AG04449 (cell line): ENCODE measurements at regions not wholly inside any gene's neighbourhood (a gene's known extent, or its start where the extent isn't known, plus 50 kb on each side); places are given as distances from the start of the nearest gene placed in this dataset.

ENCODE experiments used
- CTCF ChIA-PET: fragments of 350-600 bp; formaldehyde crosslinking; extraction: SDS; loops from one replicate; lab custom pipeline; 2021; ENCODE audit warnings: antibody characterized with exemption; lab: Yijun Ruan, JAX
- POLR2A ChIA-PET: fragments of 400-600, 350-600 bp; formaldehyde crosslinking; extraction: SDS; loops from one replicate; lab custom pipeline; 2020; ENCODE audit warnings: antibody characterized with exemption, inconsistent platforms; lab: Yijun Ruan, JAX
- DNase-seq: peaks from one replicate; pipeline ENCODE4 v3.0.0-alpha.2; 2010; ENCODE audit warnings: low read depth, low spot score
- H3K4me3 ChIP-seq: 2 replicates; pipeline ENCODE4 v1.5.1; 2011; ENCODE audit warnings: low read depth, mild to moderate bottlenecking, control low read depth, low read length
- CTCF ChIP-seq: IDR thresholded peaks from one replicate; pipeline ENCODE4 v1.5.1; 2011; ENCODE audit warnings: mild to moderate bottlenecking, moderate library complexity, low read length, control low read depth, inconsistent platforms; ENCODE audit not compliant: insufficient read depth; ENCODE audit errors: missing control alignments

GRCh38 chrX:95029571-95029970, 1355.6 kb downstream of the FAM133A start:
- no peak for TF ChIP-seq CTCF
- POLR2A ChIA-PET: no interaction called here

GRCh38 chrX:95040104-95040503, 1366.1 kb downstream of the FAM133A start:
- POLR2A ChIA-PET: no interaction called here
- CTCF ChIA-PET: no interaction called here
- no peak for DNase-seq
- no peak overlapping the region for H3K4me3 ChIP-seq
- TF ChIP-seq CTCF: no peak

More at GRCh38 chrX:95029571-95029970, 1355.6 kb downstream of the FAM133A start:
- no peak for DNase-seq
- H3K4me3 ChIP-seq: no peak overlapping the region
- CTCF ChIA-PET: no interaction called here

GRCh38 chrX:95044331-95044730, 1370.3 kb downstream of the FAM133A start:
- DNase-seq: no peak
- no peak overlapping the region for H3K4me3 ChIP-seq
- CTCF ChIA-PET: no interaction called here
- no peak for TF ChIP-seq CTCF
- POLR2A ChIA-PET: no interaction called here

GRCh38 chrX:95055991-95056390, 1382.0 kb downstream of the FAM133A start:
- H3K4me3 ChIP-seq: no peak overlapping the region
- ChIA-PET CTCF (interaction anchor here (2.2 to 2.3 kb wide), 2 partner anchors 16 to 20 kb away, joined by 16 to 21 read pairs; no protein-coding TSS in a partner anchor), POLR2A (no interaction called here)
- DNase-seq: no peak
- TF ChIP-seq CTCF: no peak

- TF ChIP-seq CTCF: no peak
- ChIA-PET CTCF (interaction anchor here (2.2 to 2.3 kb wide), 2 partner anchors 15 to 19 kb away, joined by 16 to 21 read pairs; no protein-coding TSS in a partner anchor), POLR2A (no interaction called here)
- DNase-seq: no peak
- no peak overlapping the region for H3K4me3 ChIP-seq
These were observed 1382.9 kb downstream of the FAM133A start for GRCh38 chrX:95056901-95057300.

- no peak for TF ChIP-seq CTCF
- H3K4me3 ChIP-seq: no peak overlapping the region
- CTCF ChIA-PET: interaction anchor here (2.2 to 2.3 kb wide), 2 partner anchors 15 to 19 kb away, joined by 16 to 21 read pairs; no protein-coding TSS in a partner anchor
- POLR2A ChIA-PET: no interaction called here
- DNase-seq: no peak
These were observed 1383.3 kb downstream of the FAM133A start for GRCh38 chrX:95057341-95057740.
